Neural cell (in vitro differentiated cells): ENCODE measurements at regions not wholly inside any gene's neighbourhood (a gene's known extent, or its start where the extent isn't known, plus 50 kb on each side); places are given as distances from the start of the nearest gene placed in this dataset.

ENCODE experiments used
- H2AFZ ChIP-seq: fragments of 200-600, 300-800 bp; sonication (generic), shearing (Covaris generic); 2 replicates; pipeline ENCODE4 v1.6.0; 2014; ENCODE audit warnings: low read depth, mild to moderate bottlenecking, antibody characterized with exemption, low read length, moderate library complexity
- H3F3A ChIP-seq: fragments of 200-600 bp; shearing (Covaris generic); 2 replicates; pipeline ENCODE4 v1.6.1; 2016; ENCODE audit warnings: mild to moderate bottlenecking, moderate library complexity, mixed read lengths, antibody characterized with exemption, low read length; ENCODE audit not compliant: insufficient read depth, poor library complexity, severe bottlenecking
- H3K27ac ChIP-seq: fragments of 200-600, 300-800 bp; sonication (generic), shearing (Covaris generic); 2 replicates; pipeline ENCODE4 v1.5.1; 2014; ENCODE audit warnings: mild to moderate bottlenecking, low read length, moderate library complexity
- H3K27me3 ChIP-seq: fragments of 300-800, 200-600 bp; sonication (generic), shearing (Covaris generic); 2 replicates; pipeline ENCODE4 v1.6.0; 2014; ENCODE audit warnings: mild to moderate bottlenecking, low read depth, low read length, moderate library complexity; ENCODE audit not compliant: insufficient read depth
- H3K36me3 ChIP-seq: fragments of 300-800, 200-600 bp; sonication (generic), shearing (Covaris generic); 2 replicates; pipeline ENCODE4 v1.5.1; 2014; ENCODE audit warnings: mild to moderate bottlenecking, antibody characterized with exemption, low read length, moderate library complexity; ENCODE audit not compliant: insufficient read depth
- H3K4me2 ChIP-seq: fragments of 300-800, 200-600 bp; sonication (generic), shearing (Covaris generic); 2 replicates; pipeline ENCODE4 v1.6.0; 2014; ENCODE audit warnings: mild to moderate bottlenecking, low read length
- H3K4me3 ChIP-seq: fragments of 300-800, 200-600 bp; sonication (generic), shearing (Covaris generic); 2 replicates; pipeline ENCODE4 v1.5.1; 2014; ENCODE audit warnings: mild to moderate bottlenecking, low read length, moderate library complexity
- H3K79me2 ChIP-seq: fragments of 200-600 bp; shearing (Covaris generic); replicated peaks from 2 replicates; pipeline ENCODE4 v1.6.0; 2014; ENCODE audit warnings: mild to moderate bottlenecking, low read length, moderate library complexity; ENCODE audit not compliant: insufficient read depth
- H3K9ac ChIP-seq: fragments of 300-800, 200-600 bp; sonication (generic), shearing (Covaris generic); 2 replicates; pipeline ENCODE4 v1.6.1; 2016; ENCODE audit warnings: mild to moderate bottlenecking, low read length, mixed read lengths
- H3K9me2 ChIP-seq: fragments of 200-600 bp; shearing (Covaris generic); 2 replicates; pipeline ENCODE4 v1.6.1; 2016; ENCODE audit warnings: mild to moderate bottlenecking, low read length, mixed read lengths; ENCODE audit not compliant: insufficient read depth
- H3K9me3 ChIP-seq: fragments of 200-600, 300-800 bp; sonication (generic), shearing (Covaris generic); 2 replicates; pipeline ENCODE4 v1.6.1; 2016; ENCODE audit warnings: mild to moderate bottlenecking, mixed run types, low read length, moderate library complexity, mixed read lengths
- H4K20me1 ChIP-seq: fragments of 200-600 bp; shearing (Covaris generic); 2 replicates; pipeline ENCODE4 v1.6.1; 2016; ENCODE audit warnings: mild to moderate bottlenecking, mixed run types; ENCODE audit not compliant: insufficient read depth
- CTCF ChIP-seq: fragments of 450-650 bp; IDR thresholded peaks from 2 replicates; pipeline ENCODE4 v1.5.1; 2014; ENCODE audit warnings: antibody characterized with exemption, mild to moderate bottlenecking, moderate library complexity; ENCODE audit not compliant: poor library complexity, severe bottlenecking
- EP300 ChIP-seq: fragments of 450-650 bp; conservative IDR thresholded peaks from 2 replicates; pipeline ENCODE4 v1.6.1; 2014; ENCODE audit warnings: antibody characterized with exemption, mild to moderate bottlenecking, moderate library complexity; ENCODE audit not compliant: poor library complexity, severe bottlenecking
- EZH2 ChIP-seq: fragments of 200-600, 300-800 bp; shearing (Covaris generic), sonication (generic); IDR thresholded peaks from 2 replicates; pipeline ENCODE4 v1.6.1; 2014; ENCODE audit warnings: antibody characterized with exemption, low read length, borderline replicate concordance, mild to moderate bottlenecking; ENCODE audit not compliant: insufficient read depth, poor library complexity, severe bottlenecking
- MXI1 ChIP-seq: fragments of 450-650 bp; conservative IDR thresholded peaks from 2 replicates; pipeline ENCODE4 v1.6.1; 2014; ENCODE audit warnings: antibody characterized with exemption, mild to moderate bottlenecking; ENCODE audit not compliant: poor library complexity, severe bottlenecking
- POLR2AphosphoS5 ChIP-seq: IDR thresholded peaks from 2 replicates; pipeline ENCODE4 v1.6.1; 2012
- RAD21 ChIP-seq: fragments of 450-650 bp; conservative IDR thresholded peaks from 2 replicates; pipeline ENCODE4 v1.6.1; 2014; ENCODE audit warnings: antibody characterized with exemption, mild to moderate bottlenecking, moderate library complexity
- SMC3 ChIP-seq: fragments of 450-650 bp; conservative IDR thresholded peaks from 2 replicates; pipeline ENCODE4 v1.6.1; 2014; ENCODE audit warnings: antibody characterized with exemption, mild to moderate bottlenecking, moderate library complexity; ENCODE audit not compliant: poor library complexity
- TAF1 ChIP-seq: IDR thresholded peaks from 2 replicates; pipeline ENCODE4 v1.6.1; 2012; ENCODE audit warnings: low read depth
- TF ChIP-seq, protein P1 (sequence below): IDR thresholded peaks from 2 replicates; pipeline ENCODE4 v1.6.1; 2012; ENCODE audit warnings: borderline replicate concordance

DNA sequence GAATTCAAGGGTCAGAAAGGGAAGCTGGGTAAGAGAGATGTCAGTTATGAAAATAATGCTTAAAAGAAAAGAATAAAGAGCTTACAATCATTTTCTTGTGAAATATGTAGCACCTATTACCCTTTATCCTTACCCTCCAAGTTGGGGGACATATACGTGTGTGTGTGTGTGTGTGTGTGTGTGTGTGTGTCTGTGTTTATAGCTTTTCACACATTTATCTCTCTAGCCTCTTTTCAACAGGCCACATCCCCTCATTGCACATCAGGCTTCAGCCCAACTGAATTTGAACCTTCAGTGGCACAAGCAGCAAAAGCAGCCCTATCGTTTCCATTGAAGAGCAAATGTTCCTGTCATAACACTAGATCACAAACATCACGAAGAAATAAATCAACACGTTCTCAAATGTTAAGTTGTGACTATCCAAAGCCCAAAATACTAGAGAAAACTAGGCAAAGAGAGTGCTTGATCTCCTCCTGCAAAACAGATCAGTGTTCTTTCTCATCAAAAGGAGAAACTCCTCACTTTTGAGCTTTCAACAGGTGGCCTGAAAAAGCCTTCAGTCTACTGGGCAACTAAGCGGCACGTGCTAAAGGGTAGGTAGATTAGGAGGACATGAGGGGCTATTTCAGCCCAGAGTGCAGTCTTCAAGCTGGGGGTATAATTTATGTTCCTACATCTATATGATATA, 416.4 kb downstream of the EFNA5 start:
- Histone ChIP-seq H3K9me3 (no peaks in the 10 kb centered on the region), H4K20me1 (no peaks in the 10 kb centered on the region), H3K79me2 (no peaks in the 10 kb centered on the region), H3K9me2 (no peaks in the 10 kb centered on the region), H3K4me2 (no peak overlapping the region), H3K27ac (no peak overlapping the region), H3F3A (no peaks in the 10 kb centered on the region), H3K9ac (no peak overlapping the region), H3K36me3 (no peaks in the 10 kb centered on the region), H3K4me3 (no peak overlapping the region), H2AFZ (no peak overlapping the region), H3K27me3 (no peaks in the 10 kb centered on the region)
- no peak for TF ChIP-seq SMC3
- TF ChIP-seq MXI1, result no peak
- TF ChIP-seq EP300, result no peak
- no peak for TF ChIP-seq EZH2
- TF ChIP-seq, protein P1, sequence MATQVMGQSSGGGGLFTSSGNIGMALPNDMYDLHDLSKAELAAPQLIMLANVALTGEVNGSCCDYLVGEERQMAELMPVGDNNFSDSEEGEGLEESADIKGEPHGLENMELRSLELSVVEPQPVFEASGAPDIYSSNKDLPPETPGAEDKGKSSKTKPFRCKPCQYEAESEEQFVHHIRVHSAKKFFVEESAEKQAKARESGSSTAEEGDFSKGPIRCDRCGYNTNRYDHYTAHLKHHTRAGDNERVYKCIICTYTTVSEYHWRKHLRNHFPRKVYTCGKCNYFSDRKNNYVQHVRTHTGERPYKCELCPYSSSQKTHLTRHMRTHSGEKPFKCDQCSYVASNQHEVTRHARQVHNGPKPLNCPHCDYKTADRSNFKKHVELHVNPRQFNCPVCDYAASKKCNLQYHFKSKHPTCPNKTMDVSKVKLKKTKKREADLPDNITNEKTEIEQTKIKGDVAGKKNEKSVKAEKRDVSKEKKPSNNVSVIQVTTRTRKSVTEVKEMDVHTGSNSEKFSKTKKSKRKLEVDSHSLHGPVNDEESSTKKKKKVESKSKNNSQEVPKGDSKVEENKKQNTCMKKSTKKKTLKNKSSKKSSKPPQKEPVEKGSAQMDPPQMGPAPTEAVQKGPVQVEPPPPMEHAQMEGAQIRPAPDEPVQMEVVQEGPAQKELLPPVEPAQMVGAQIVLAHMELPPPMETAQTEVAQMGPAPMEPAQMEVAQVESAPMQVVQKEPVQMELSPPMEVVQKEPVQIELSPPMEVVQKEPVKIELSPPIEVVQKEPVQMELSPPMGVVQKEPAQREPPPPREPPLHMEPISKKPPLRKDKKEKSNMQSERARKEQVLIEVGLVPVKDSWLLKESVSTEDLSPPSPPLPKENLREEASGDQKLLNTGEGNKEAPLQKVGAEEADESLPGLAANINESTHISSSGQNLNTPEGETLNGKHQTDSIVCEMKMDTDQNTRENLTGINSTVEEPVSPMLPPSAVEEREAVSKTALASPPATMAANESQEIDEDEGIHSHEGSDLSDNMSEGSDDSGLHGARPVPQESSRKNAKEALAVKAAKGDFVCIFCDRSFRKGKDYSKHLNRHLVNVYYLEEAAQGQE, result no peak
- TF ChIP-seq CTCF, result no peak
- TF ChIP-seq POLR2AphosphoS5, result no peak
- no peak for TF ChIP-seq RAD21
- TF ChIP-seq TAF1, result no peak

DNA sequence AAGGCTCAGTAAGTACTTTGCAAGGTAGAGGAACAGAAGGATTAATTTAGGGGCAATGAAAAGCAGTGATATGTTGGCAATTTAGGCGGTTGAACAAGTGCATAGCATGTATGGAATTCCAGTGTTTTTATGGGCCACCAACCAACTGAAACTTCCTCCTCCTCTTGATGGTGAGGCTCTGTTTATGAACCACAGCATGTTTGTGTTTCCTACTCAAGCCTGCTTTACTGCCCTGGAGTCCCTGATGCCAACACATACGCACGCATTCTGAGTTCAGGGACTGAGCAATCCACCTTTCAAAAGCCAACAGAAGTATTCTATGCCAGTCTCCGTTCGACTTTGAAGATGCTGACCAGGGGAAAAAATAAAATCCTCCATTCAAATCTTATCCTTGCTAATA, 417.5 kb downstream of the EFNA5 start:
- H2AFZ ChIP-seq, result no peak overlapping the region
- no peak for TF ChIP-seq RAD21
- no peak for TF ChIP-seq CTCF
- no peak for TF ChIP-seq POLR2AphosphoS5
- TF ChIP-seq MXI1, result no peak
- no peak for TF ChIP-seq EP300
- no peak for TF ChIP-seq TAF1
- no peak for TF ChIP-seq SMC3
- TF ChIP-seq, protein P1, result no peak
- TF ChIP-seq EZH2, result no peak
- no peak overlapping the region for H3K4me2 ChIP-seq
- no peaks in the 10 kb centered on the region for H4K20me1 ChIP-seq
- no peak overlapping the region for H3K27ac ChIP-seq
- H3K36me3 ChIP-seq, result no peaks in the 10 kb centered on the region
- no peak overlapping the region for H3K9ac ChIP-seq
- H3K79me2 ChIP-seq, result no peaks in the 10 kb centered on the region
- no peaks in the 10 kb centered on the region for H3K27me3 ChIP-seq
- no peaks in the 10 kb centered on the region for H3F3A ChIP-seq
- H3K4me3 ChIP-seq, result no peak overlapping the region
- no peaks in the 10 kb centered on the region for H3K9me2 ChIP-seq
- H3K9me3 ChIP-seq, result no peaks in the 10 kb centered on the region
